IMR-90 (cell line): ENCODE measurements at regions not wholly inside any gene's neighbourhood (a gene's known extent, or its start where the extent isn't known, plus 50 kb on each side); places are given as distances from the start of the nearest gene placed in this dataset.

Source experiments
- ATAC-seq: fragments of 200-7000 bp; cut with Tn5 transposase; 2 replicates; pipeline ENCODE4 v1.9.1; 2020; ENCODE audit warnings: low read depth, mild to moderate bottlenecking, moderate library complexity
- BruUV-seq: library from RNA; stranded (reverse); fragments of 400-500 nt; replicated peaks from 2 replicates; lab custom pipeline; 2021; lab: Mats Ljungman, UMichigan
- CTCF ChIA-PET: fragments of 300-600 bp; formaldehyde crosslinking; extraction: SDS; loops from one replicate; lab custom pipeline; 2021; ENCODE audit warnings: antibody characterized with exemption; lab: Yijun Ruan, JAX
- POLR2A ChIA-PET: fragments of 300-600 bp; sonication (Branson Sonifier 250); formaldehyde crosslinking; loops from one replicate; lab custom pipeline; 2022; ENCODE audit warnings: antibody characterized with exemption; ENCODE audit not compliant: unreplicated experiment; lab: Charles Lee
- DNase-seq: peaks from one replicate; pipeline ENCODE4 v3.0.0; 2013
- H2AFZ ChIP-seq: replicated peaks from 2 replicates; pipeline ENCODE3; 2013; ENCODE audit warnings: low read length, mild to moderate bottlenecking; ENCODE audit not compliant: poor library complexity
- H2AK5ac ChIP-seq: 2 replicates; pipeline ENCODE4 v1.6.1; 2013; ENCODE audit warnings: low read depth, low read length, inconsistent platforms
- H2AK9ac ChIP-seq: replicated peaks from 2 replicates; pipeline ENCODE3; 2013; ENCODE audit warnings: mild to moderate bottlenecking, low read depth, low read length, moderate library complexity; ENCODE audit not compliant: poor library complexity
- H2BK120ac ChIP-seq: 2 replicates; pipeline ENCODE4 v1.6.1; 2013; ENCODE audit warnings: low read depth, low read length, inconsistent platforms
- H2BK15ac ChIP-seq: 3 replicates; pipeline ENCODE4 v1.6.1; 2013; ENCODE audit warnings: low read depth, low read length, inconsistent platforms
- H2BK20ac ChIP-seq: 2 replicates; pipeline ENCODE4 v1.6.1; 2013; ENCODE audit warnings: low read depth, mild to moderate bottlenecking, inconsistent platforms, low read length, moderate library complexity
- H2BK5ac ChIP-seq: 2 replicates; pipeline ENCODE4 v1.6.1; 2013; ENCODE audit warnings: mild to moderate bottlenecking, low read depth, low read length, inconsistent platforms; ENCODE audit not compliant: poor library complexity, severe bottlenecking
- H3K14ac ChIP-seq: replicated peaks from 2 replicates; pipeline ENCODE4 v1.6.1; 2013; ENCODE audit warnings: low read depth, low read length, inconsistent platforms
- H3K18ac ChIP-seq: 2 replicates; pipeline ENCODE4 v1.6.1; 2013; ENCODE audit warnings: low read depth, low read length, control low read depth
- H3K23ac ChIP-seq: 2 replicates; pipeline ENCODE4 v1.6.1; 2013; ENCODE audit warnings: low read depth, low read length, inconsistent platforms
- H3K27ac ChIP-seq: 2 replicates; pipeline ENCODE4 v1.5.1; 2013; ENCODE audit warnings: mild to moderate bottlenecking, control low read depth, low read length; ENCODE audit not compliant: insufficient read depth
- H3K27me3 ChIP-seq: 2 replicates; pipeline ENCODE4 v1.6.1; 2013; ENCODE audit warnings: low read length; ENCODE audit not compliant: control insufficient read depth, insufficient read depth
- H3K36me3 ChIP-seq: 2 replicates; pipeline ENCODE4 v1.6.1; 2013; ENCODE audit warnings: low read length, mixed read lengths; ENCODE audit not compliant: control insufficient read depth, insufficient read depth
- H3K4ac ChIP-seq: 2 replicates; pipeline ENCODE4 v1.6.1; 2013; ENCODE audit warnings: low read depth, low read length, inconsistent platforms
- H3K4me1 ChIP-seq: 2 replicates; pipeline ENCODE4 v1.6.1; 2013; ENCODE audit warnings: low read length, mixed read lengths; ENCODE audit not compliant: control insufficient read depth, insufficient read depth
- H3K4me2 ChIP-seq: 2 replicates; pipeline ENCODE4 v1.6.1; 2013; ENCODE audit warnings: low read depth, mild to moderate bottlenecking, control low read depth, low read length, moderate library complexity
- H3K4me3 ChIP-seq: 2 replicates; pipeline ENCODE4 v1.5.1; 2013; ENCODE audit warnings: low read depth, mild to moderate bottlenecking, control low read depth, low read length, moderate library complexity; ENCODE audit not compliant: insufficient read depth
- H3K56ac ChIP-seq: 2 replicates; pipeline ENCODE4 v1.6.1; 2013; ENCODE audit warnings: low read length, inconsistent platforms; ENCODE audit not compliant: insufficient read depth; ENCODE audit errors: extremely low read depth
- H3K79me1 ChIP-seq, 2 experiments: 2 replicates each; pipeline ENCODE4 v1.6.1; 2013; ENCODE audit warnings: low read length in 2 of 2, inconsistent platforms in 1 of 2, low read depth in 1 of 2
- H3K9ac ChIP-seq: 2 replicates; pipeline ENCODE4 v1.6.1; 2013; ENCODE audit warnings: low read depth, low read length, control low read depth
- H3K9me1 ChIP-seq: 2 replicates; pipeline ENCODE4 v1.6.1; 2013; ENCODE audit warnings: low read length, inconsistent platforms; ENCODE audit not compliant: insufficient read depth
- H3K9me3 ChIP-seq: 2 replicates; pipeline ENCODE4 v1.6.1; 2013; ENCODE audit warnings: low read length; ENCODE audit not compliant: control insufficient read depth, insufficient read depth
- H4K20me1 ChIP-seq: 2 replicates; pipeline ENCODE4 v1.6.1; 2013; ENCODE audit warnings: low read length, inconsistent platforms; ENCODE audit not compliant: insufficient read depth
- H4K5ac ChIP-seq: 2 replicates; pipeline ENCODE4 v1.6.1; 2013; ENCODE audit warnings: mild to moderate bottlenecking, low read depth, low read length, control low read depth
- H4K8ac ChIP-seq, 2 experiments: 2 replicates each; pipeline ENCODE4 v1.6.1; 2013; ENCODE audit warnings: low read depth in 2 of 2, low read length in 2 of 2, control low read depth in 1 of 2, inconsistent platforms in 1 of 2
- H4K91ac ChIP-seq: 2 replicates; pipeline ENCODE4 v1.6.1; 2013; ENCODE audit warnings: low read depth, low read length, inconsistent platforms; ENCODE audit not compliant: insufficient read depth
- BHLHE40 ChIP-seq: fragments of 150-350 bp; IDR thresholded peaks from 2 replicates; pipeline ENCODE4 v1.6.1; 2016; ENCODE audit warnings: mild to moderate bottlenecking, low read depth, low read length
- CHD1 ChIP-seq: IDR thresholded peaks from 2 replicates; pipeline ENCODE4 v1.6.1; 2012; ENCODE audit warnings: low read depth, low read length, improper control_type of control experiment
- CTCF ChIP-seq: conservative IDR thresholded peaks from 2 replicates; pipeline ENCODE4 v1.5.1; 2012; ENCODE audit warnings: mild to moderate bottlenecking, low read depth, low read length, improper control_type of control experiment
- ELK1 ChIP-seq: fragments of 150-350 bp; IDR thresholded peaks from 2 replicates; pipeline ENCODE4 v1.6.1; 2016; ENCODE audit warnings: low read depth, mild to moderate bottlenecking, low read length, moderate library complexity, borderline replicate concordance
- FOS ChIP-seq: fragments of 150-350 bp; IDR thresholded peaks from 2 replicates; pipeline ENCODE4 v1.6.1; 2016; ENCODE audit warnings: low read depth, low read length
- MAZ ChIP-seq: IDR thresholded peaks from 2 replicates; pipeline ENCODE4 v1.6.1; 2012; ENCODE audit warnings: low read depth, mild to moderate bottlenecking, low read length, improper control_type of control experiment, moderate library complexity, borderline replicate concordance
- MXI1 ChIP-seq: IDR thresholded peaks from 2 replicates; pipeline ENCODE4 v1.6.1; 2012; ENCODE audit warnings: low read depth, mild to moderate bottlenecking, low read length, moderate library complexity, borderline replicate concordance
- NFE2L2 ChIP-seq: fragments of 150-350 bp; IDR thresholded peaks from 2 replicates; pipeline ENCODE4 v1.6.1; 2016; ENCODE audit warnings: low read depth, mild to moderate bottlenecking, low read length
- POLR2A ChIP-seq: IDR thresholded peaks from 2 replicates; pipeline ENCODE4 v1.6.1; 2012; ENCODE audit warnings: mild to moderate bottlenecking, low read depth, low read length
- RCOR1 ChIP-seq: IDR thresholded peaks from 2 replicates; pipeline ENCODE4 v1.6.1; 2012; ENCODE audit warnings: mild to moderate bottlenecking, low read length, improper control_type of control experiment; ENCODE audit not compliant: insufficient replicate concordance
- RFX5 ChIP-seq: IDR thresholded peaks from 2 replicates; pipeline ENCODE4 v1.8.0; 2012; ENCODE audit warnings: low read depth, mild to moderate bottlenecking, low read length, moderate library complexity
- SMC3 ChIP-seq: fragments of 150-350 bp; IDR thresholded peaks from 2 replicates; pipeline ENCODE4 v1.6.1; 2016; ENCODE audit warnings: low read depth, mild to moderate bottlenecking, antibody characterized with exemption, low read length, moderate library complexity
- USF2 ChIP-seq: fragments of 150-350 bp; IDR thresholded peaks from 2 replicates; pipeline ENCODE4 v1.6.1; 2017; ENCODE audit warnings: mild to moderate bottlenecking, antibody characterized with exemption, low read length, low read depth
- WGBS, 2 experiments: methylation state at CpG; one replicate each; pipeline versions ENCODE4 v1.1.5 to v1.1.7; 2013; ENCODE audit warnings: missing lambda C conversion rate in 2 of 2; ENCODE audit not compliant: insufficient read length in 1 of 2; ENCODE audit errors: extremely low coverage in 2 of 2; 5-methylcytosine and 5-hydroxymethylcytosine counted together
- dilution Hi-C: fragments of 300-500 bp; cut with HindIII; formaldehyde crosslinking; loops from one replicate; pipeline ENCODE4 v1.14.3; 2018; ENCODE audit warnings: low sequenced_read_pairs; ENCODE audit not compliant: unreplicated experiment
- in situ Hi-C: fragments of 300-500 bp; cut with MboI; formaldehyde crosslinking; loops from 3 replicates; pipeline ENCODE4 v1.14.3; 2019; ENCODE audit warnings: low sequenced_read_pairs, inconsistent platforms, mixed read lengths
- intact Hi-C: fragments of 100-400 bp; cut with micrococcal nuclease; formaldehyde crosslinking; loops from 2 replicates; pipeline ENCODE4 v1.10.0; 2022

- Histone ChIP-seq H4K5ac (no peak overlapping the region), H3K4me3 (no peak overlapping the region), H4K20me1 (no peaks in the 10 kb centered on the region), H2AFZ (no peak overlapping the region), H3K18ac (no peak overlapping the region), H3K4ac (no peak overlapping the region), H2BK15ac (no peak overlapping the region), H3K23ac (no peak overlapping the region), H4K8ac (no peak overlapping the region), H2AK5ac (no peak overlapping the region), H3K36me3 (no peaks in the 10 kb centered on the region), H3K4me1 (no peaks in the 10 kb centered on the region), H3K9ac (no peak overlapping the region), H3K14ac (no peak overlapping the region), H4K91ac (no peak overlapping the region), H3K9me3 (peaks cover 7% of the 10 kb centered on the region; the same call in 1 of the 2 replicates), H3K9me1 (peaks cover 4% of the 10 kb centered on the region), H3K27me3 (no peaks in the 10 kb centered on the region; the same call in 1 of the 2 replicates), H3K79me1 (no peaks in the 10 kb centered on the region), H2BK120ac (no peak overlapping the region), H2AK9ac (no peak overlapping the region), H2BK5ac (no peak overlapping the region), H3K27ac (no peak overlapping the region), H3K4me2 (no peak overlapping the region), H2BK20ac (no peak overlapping the region), H3K56ac (no peak overlapping the region)
- TF ChIP-seq ELK1 (no peak), SMC3 (no peak), RFX5 (no peak), POLR2A (no peak), FOS (no peak), NFE2L2 (no peak), BHLHE40 (no peak), CTCF (no peak), MXI1 (no peak), RCOR1 (no peak), MAZ (no peak), CHD1 (no peak), USF2 (no peak)
- CTCF ChIA-PET = no interaction called here
- intact Hi-C loops = no loop called here
- 90% methylated on average over 2 of the region's 4 CpGs; no CpG with 5 or more reads in 1 of the 2 experiments for WGBS, 2 experiments
- ATAC-seq (no peak), DNase-seq (no peak)
- in situ Hi-C loops = no loop called here
- POLR2A ChIA-PET = no interaction called here
- no TSS peak for BruUV-seq
- dilution Hi-C loops = no loop called here
Measured at GRCh38 chr13:95496485-95496884, 56.0 kb upstream of the CLDN10 start.
